Adrenal gland (tissue), 9 donors: ENCODE measurements at regions not wholly inside any gene's neighbourhood (a gene's known extent, or its start where the extent isn't known, plus 50 kb on each side); places are given as distances from the start of the nearest gene placed in this dataset.

ENCODE experiments used
- DNase-seq, 7 donors: peaks; one replicate each; pipeline ENCODE4 v3.0.0-alpha.2; 2019 to 2020
- H3K27ac ChIP-seq, 5 donors: fragments of 200-600 bp; sonication (generic) in 4 of 5; 1 replicate in 3 of 5; 2 replicates in 2 of 5; pipeline versions ENCODE4 v1.5.1 to v1.8.0; 2016 to 2020; ENCODE audit warnings: mild to moderate bottlenecking in 1 of 5
- H3K27me3 ChIP-seq: fragments of 200-600 bp; 2 replicates; pipeline ENCODE4 v1.8.0; 2021
- H3K36me3 ChIP-seq, 2 donors: fragments of 200-600 bp; replicated peaks in 1 of 2; 1 replicate in 1 of 2; 2 replicates in 1 of 2; pipeline versions ENCODE4 v1.5.1 to v1.8.0; 2018 to 2022
- H3K4me1 ChIP-seq, 2 donors: fragments of 200-600 bp; replicated peaks in 1 of 2; 1 replicate in 1 of 2; 2 replicates in 1 of 2; pipeline versions ENCODE4 v1.5.1 to v1.8.0; 2018 to 2021
- H3K4me3 ChIP-seq, 4 donors: fragments of 200-600 bp; sonication (generic) in 3 of 4; one replicate each; pipeline ENCODE4 v1.5.1; 2016 to 2018
- H3K9me3 ChIP-seq, 3 donors: fragments of 200-600 bp; sonication (generic) in 1 of 3; replicated peaks in 1 of 3; 1 replicate in 2 of 3; 2 replicates in 1 of 3; pipeline versions ENCODE4 v1.5.1 to v1.8.0; 2016 to 2021
- CTCF ChIP-seq, 6 experiments: fragments of 450-650 bp in 4 of 6; fragments of 200-600 bp in 2 of 6; sonication (generic) in 1 of 6; IDR thresholded peaks; 1 replicate in 5 of 6; 2 replicates in 1 of 6; pipeline versions ENCODE4 v1.5.1 to v1.8.0; 2016 to 2021; ENCODE audit warnings: antibody characterized with exemption in 6 of 6, mild to moderate bottlenecking in 2 of 6, moderate library complexity in 1 of 6
- POLR2A ChIP-seq, 2 donors: fragments of 450-650 bp; IDR thresholded peaks; one replicate each; pipeline ENCODE4 v1.6.1; 2017; ENCODE audit warnings: antibody characterized with exemption in 2 of 2, mild to moderate bottlenecking in 2 of 2, moderate library complexity in 1 of 2
- WGBS, 4 donors: extraction: QIAGEN DNeasy Blood & Tissue Kit in 2 of 4; methylation state at CpG; one replicate each; pipeline versions ENCODE4 v1.1.5 to v1.1.7; 2013 to 2017; 5-methylcytosine and 5-hydroxymethylcytosine counted together
- intact Hi-C, 2 donors: fragments of 100-400 bp; cut with DNase I; formaldehyde crosslinking; loops; one replicate each; pipeline versions ENCODE4 v1.14.1 to v1.15.0; 2022 to 2023
- donor health status: healthy with polysubstance abuse.
- donor health status: Bipolar disorder and iron deficiency.
- donor health status: DM: yes; HTN: yes; CAD: no.
- donor health status: DM: no; HTN: no; CAD: no.
- donor health status: DM: no; HTN: no; CAD: no.

GRCh38 chr21:28375708-28376385 lies 616.8 kb downstream of the LTN1 start:
- no peaks in the 10 kb centered on the region for H3K27me3 ChIP-seq
- no peak overlapping the region for H3K4me3 ChIP-seq
- intact Hi-C loops, result no loop called here
- TF ChIP-seq POLR2A (IDR thresholded peaks at IDR 0.05) (no peak), CTCF (IDR thresholded peaks at IDR 0.05) (no peak)
- no peaks in the 10 kb centered on the region for H3K4me1 ChIP-seq
- H3K36me3 ChIP-seq, result no peaks in the 10 kb centered on the region
- no peaks in the 10 kb centered on the region for H3K9me3 ChIP-seq
- H3K27ac ChIP-seq, result no peak overlapping the region
- no peak for DNase-seq
- 59 to 81% (median 73%) methylated on average over 2 of the region's 2 CpGs for WGBS, 4 donors

GRCh38 chr21:28374881-28375280 lies 617.8 kb downstream of the LTN1 start:
- intact Hi-C loops, result no loop called here
- H3K36me3 ChIP-seq, result no peaks in the 10 kb centered on the region
- no peaks in the 10 kb centered on the region for H3K4me1 ChIP-seq
- no peak for DNase-seq
- no peak overlapping the region for H3K27ac ChIP-seq
- no peak for TF ChIP-seq CTCF (IDR thresholded peaks at IDR 0.05)
- no peak for TF ChIP-seq POLR2A (IDR thresholded peaks at IDR 0.05)
- H3K9me3 ChIP-seq, result no peaks in the 10 kb centered on the region
- H3K27me3 ChIP-seq, result no peaks in the 10 kb centered on the region
- WGBS, 4 donors, result 78 to 85% (median 84%) methylated on average over 1 of the region's 1 CpG
- no peak overlapping the region for H3K4me3 ChIP-seq

GRCh38 chr21:28371713-28372112 lies 621.0 kb downstream of the LTN1 start:
- H3K4me3 ChIP-seq, result no peak overlapping the region
- H3K9me3 ChIP-seq, result no peaks in the 10 kb centered on the region
- DNase-seq, result no peak
- intact Hi-C loops, result no loop called here
- no peak overlapping the region for H3K27ac ChIP-seq
- 72 to 89% (median 78%) methylated on average over 4 of the region's 4 CpGs for WGBS, 4 donors
- no peaks in the 10 kb centered on the region for H3K4me1 ChIP-seq
- H3K27me3 ChIP-seq, result no peaks in the 10 kb centered on the region
- TF ChIP-seq POLR2A (IDR thresholded peaks at IDR 0.05) (no peak), CTCF (IDR thresholded peaks at IDR 0.05) (no peak)
- no peaks in the 10 kb centered on the region for H3K36me3 ChIP-seq

- Histone ChIP-seq H3K27ac (no peak overlapping the region), H3K27me3 (no peaks in the 10 kb centered on the region), H3K36me3 (no peaks in the 10 kb centered on the region), H3K4me1 (no peaks in the 10 kb centered on the region), H3K9me3 (no peaks in the 10 kb centered on the region), H3K4me3 (no peak overlapping the region)
- no peak for DNase-seq
- intact Hi-C loops, result no loop called here
- no peak for TF ChIP-seq POLR2A (IDR thresholded peaks at IDR 0.05)
- TF ChIP-seq CTCF (IDR thresholded peaks at IDR 0.05), result no peak
These were observed 633.4 kb downstream of the LTN1 start for GRCh38 chr21:28359300-28359699.
